ENCODE measurements at regions not wholly inside any gene's neighbourhood (a gene's known extent, or its start where the extent isn't known, plus 50 kb on each side); places are given as distances from the start of the nearest gene placed in this dataset.

DNA sequence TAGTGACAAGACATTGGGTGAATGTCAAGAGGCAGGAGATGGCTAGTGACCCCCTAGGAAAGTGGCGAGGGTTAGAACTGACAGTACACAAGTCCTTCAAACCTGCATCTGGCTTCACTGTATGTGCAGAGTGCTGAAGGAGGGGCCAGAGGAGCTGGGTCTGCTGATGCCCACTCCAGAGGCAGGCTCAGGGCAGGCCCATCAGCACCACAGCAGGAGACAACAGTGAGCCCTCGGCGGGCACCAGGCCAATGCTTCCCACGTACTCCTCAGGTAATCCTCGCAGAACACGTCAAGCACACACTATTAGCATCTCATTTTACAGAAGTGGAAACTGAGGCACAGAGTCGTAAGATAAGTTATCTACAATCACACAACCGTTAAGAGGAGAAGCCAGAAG, 76.1 kb upstream of the SH3PXD2B start:
- TF ChIP-seq CTCF (IDR thresholded peaks at IDR 0.05) (no peak), POLR2A (IDR thresholded peaks at IDR 0.05) (no peak)

Data from lower leg skin (tissue), 3 donors.